GM18505 (cell line): ENCODE measurements at regions not wholly inside any gene's neighbourhood (a gene's known extent, or its start where the extent isn't known, plus 50 kb on each side); places are given as distances from the start of the nearest gene placed in this dataset.
A peak's percentile ranks its signal among the peaks of the same experiment; 100 is the strongest.

Experiments
- ATAC-seq: cut with Tn5 transposase; IDR thresholded peaks from one replicate; pipeline ENCODE4 v1.9.1; 2021; ENCODE audit not compliant: unreplicated experiment
- POLR2A ChIP-seq: IDR thresholded peaks from 4 replicates; pipeline ENCODE4 v1.6.1; 2011; ENCODE audit warnings: borderline replicate concordance; ENCODE audit not compliant: insufficient read depth, insufficient read length; ENCODE audit errors: extremely low read depth

DNA sequence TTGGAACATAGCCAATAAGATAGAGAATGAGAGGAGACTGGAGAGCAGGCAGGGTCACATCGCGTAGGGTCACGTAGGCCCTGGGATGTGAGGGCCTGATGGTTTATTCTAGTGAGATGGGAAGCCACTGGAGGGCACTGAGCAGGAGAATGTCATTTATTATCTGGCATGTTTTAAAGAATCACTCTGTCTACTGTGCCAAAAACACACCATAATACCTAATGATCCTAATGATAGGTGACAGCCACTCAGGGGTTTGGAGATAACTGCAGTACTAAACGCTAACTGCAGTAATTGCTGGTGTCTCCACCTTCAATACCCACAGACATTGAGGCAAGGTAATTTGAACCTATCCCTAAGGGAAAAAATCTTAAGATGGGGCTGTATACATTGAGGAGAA is 185.4 kb downstream of the TTLL7 start:
- ATAC-seq, result no peak
- TF ChIP-seq POLR2A, result no peak

GRCh38 chr1:83810144-83810543 is 188.8 kb downstream of the TTLL7 start:
- TF ChIP-seq POLR2A, result no peak
- ATAC-seq, result no peak

DNA sequence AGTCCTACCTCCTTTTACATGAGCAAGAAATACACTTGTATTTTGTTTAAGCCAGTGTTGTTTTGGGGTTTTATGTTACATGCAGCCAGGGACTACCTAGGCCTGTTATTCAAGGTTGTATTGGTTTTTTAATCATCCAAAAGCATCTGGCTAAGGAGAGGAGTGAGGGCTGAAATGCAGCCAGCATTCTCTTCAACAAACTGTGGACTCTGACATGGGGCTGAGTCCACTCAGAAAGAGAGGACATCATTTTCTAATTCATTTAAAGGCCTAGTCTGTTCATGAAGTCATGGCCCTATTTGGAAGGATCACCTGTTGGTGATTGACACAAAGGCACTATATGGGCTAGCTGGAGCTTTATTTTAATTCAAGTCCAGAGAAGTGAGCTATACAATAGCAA is 190.4 kb downstream of the TTLL7 start:
- no peak for TF ChIP-seq POLR2A
- no peak for ATAC-seq

DNA sequence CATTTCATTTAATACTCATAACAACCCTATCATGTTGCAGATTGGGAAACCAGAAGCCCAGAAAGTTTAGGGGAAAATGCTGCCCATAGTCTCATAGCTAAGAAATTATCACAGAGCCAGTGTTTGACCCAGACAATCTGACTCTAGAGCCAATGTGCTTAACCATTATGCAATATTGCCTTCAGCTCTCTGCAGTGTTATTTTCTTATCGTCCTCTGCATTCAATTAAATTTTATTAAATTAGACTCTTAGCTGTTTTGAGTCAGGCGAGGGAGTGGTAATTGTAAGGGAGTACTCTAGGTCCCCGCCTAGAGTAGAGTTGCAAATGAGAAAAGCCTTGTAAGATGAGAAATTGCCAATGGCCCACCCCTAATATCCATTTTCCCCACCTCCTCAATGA is 191.1 kb downstream of the TTLL7 start:
- TF ChIP-seq POLR2A, result no peak
- ATAC-seq, result no peak

DNA sequence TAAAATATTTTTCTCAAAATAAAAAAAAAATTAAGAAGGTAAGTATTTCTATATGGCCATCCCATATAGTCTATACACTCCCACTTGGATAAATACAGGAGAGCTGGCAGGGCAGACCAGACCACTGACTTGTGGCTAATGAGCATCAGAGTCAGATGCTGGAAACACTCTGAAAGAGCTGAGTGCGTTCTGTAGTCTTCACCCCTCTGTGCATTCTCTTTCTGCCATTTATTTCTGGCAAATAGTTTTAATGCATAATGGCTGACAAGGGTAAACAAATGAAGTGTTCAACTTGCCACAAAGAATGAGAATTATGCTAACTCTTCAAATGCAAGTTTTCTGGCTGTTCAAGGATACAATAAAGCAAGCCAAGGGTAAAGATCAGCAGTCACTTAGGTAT is 191.7 kb downstream of the TTLL7 start:
- no peak for TF ChIP-seq POLR2A
- ATAC-seq, result no peak

GRCh38 chr1:83805921-83806320 is 193.0 kb downstream of the TTLL7 start:
- no peak for ATAC-seq
- no peak for TF ChIP-seq POLR2A

DNA sequence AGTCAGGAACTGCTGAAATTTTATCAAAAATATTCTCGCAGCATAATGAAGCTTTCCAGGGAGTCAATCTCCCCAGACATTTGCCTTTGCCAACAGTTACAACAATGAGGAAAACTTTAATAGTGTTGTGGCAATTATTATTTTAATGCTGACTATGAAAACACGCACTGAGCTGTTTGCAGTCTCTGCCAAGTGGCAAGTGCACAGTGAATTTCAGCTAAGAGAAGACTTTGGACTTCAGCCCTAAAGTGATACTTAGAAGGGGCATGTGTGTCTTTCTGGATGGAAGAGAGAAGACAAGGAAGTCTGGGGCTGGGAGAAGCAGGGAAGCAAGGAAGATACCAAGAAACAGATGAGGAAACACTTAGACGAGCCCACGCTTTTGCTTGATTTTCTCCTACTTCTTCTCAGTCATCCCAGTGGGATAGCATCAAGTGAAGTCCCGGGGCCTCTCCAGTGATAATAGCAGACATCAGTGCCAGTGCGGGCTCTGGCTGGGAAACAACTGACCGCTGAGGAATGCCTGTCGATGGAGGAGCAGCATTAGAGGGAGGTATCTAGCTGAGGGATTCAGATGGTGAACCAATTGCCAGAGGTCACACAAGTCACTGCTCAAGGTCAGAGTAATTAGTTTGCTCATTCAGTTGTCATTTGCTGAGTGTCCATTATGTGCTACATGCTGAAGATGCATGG is 196.3 kb downstream of the TTLL7 start:
- no peak for ATAC-seq
- no peak for TF ChIP-seq POLR2A

- TF ChIP-seq POLR2A, result no peak
- no peak for ATAC-seq
These were observed 196.9 kb downstream of the TTLL7 start for GRCh38 chr1:83802023-83802422.

DNA sequence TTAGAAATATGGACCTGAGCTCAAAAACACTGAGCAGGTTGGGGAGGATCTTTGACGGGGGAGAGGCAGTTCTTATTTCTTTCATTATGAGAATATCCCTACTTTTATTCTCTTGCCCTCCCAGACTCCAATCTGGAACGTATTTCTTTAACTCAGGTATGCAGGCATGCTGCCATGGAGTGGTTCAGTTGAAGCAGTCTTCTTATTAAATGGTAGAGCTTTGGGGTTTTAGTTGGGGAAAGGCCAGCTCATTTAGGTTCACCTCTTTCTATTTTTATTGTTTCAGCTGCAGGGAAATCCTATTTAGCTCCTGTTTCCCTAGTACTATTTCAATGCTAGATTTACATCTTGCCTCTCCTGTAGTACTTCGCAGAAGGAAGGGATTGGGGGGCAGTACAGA is 198.9 kb downstream of the TTLL7 start:
- no peak for TF ChIP-seq POLR2A
- ATAC-seq, result no peak

GRCh38 chr1:83799594-83799993 is 199.3 kb downstream of the TTLL7 start:
- no peak for TF ChIP-seq POLR2A

DNA sequence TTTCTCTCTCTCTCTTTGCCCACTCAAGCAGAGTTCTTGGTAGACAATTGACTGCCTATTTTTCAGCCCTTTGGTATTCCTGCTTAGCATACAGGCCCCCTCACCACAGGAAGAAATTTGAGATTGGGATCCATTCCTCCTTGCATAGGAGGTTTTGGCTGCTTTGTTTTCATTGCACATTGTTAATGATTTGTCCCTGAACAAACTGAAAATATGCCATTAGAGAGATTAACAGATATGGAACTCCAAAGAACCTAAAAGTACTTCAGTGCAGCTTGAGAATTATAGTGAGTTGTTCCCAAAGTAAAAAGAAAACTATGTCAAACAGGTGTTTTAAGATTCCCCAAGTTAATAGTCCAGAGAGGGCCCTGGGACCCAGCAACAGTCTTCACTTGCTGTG is 200.0 kb downstream of the TTLL7 start:
- no peak for ATAC-seq
- no peak for TF ChIP-seq POLR2A

More at GRCh38 chr1:83799594-83799993, 199.3 kb downstream of the TTLL7 start:
- no peak for ATAC-seq

- no peak for ATAC-seq
- TF ChIP-seq POLR2A, result no peak
These were observed 202.5 kb downstream of the TTLL7 start for GRCh38 chr1:83796409-83796808.

GRCh38 chr1:83794384-83794783 is 204.5 kb downstream of the TTLL7 start:
- no peak for TF ChIP-seq POLR2A
- ATAC-seq, result peak; percentile 74

- no peak for TF ChIP-seq POLR2A
- ATAC-seq, result no peak
These were observed 207.0 kb downstream of the TTLL7 start for GRCh38 chr1:83791821-83792437.
